H1 (cell line): ENCODE measurements at regions not wholly inside any gene's neighbourhood (a gene's known extent, or its start where the extent isn't known, plus 50 kb on each side); places are given as distances from the start of the nearest gene placed in this dataset.

Experiments used
- BRCA1 ChIP-seq: IDR thresholded peaks from 2 replicates; pipeline ENCODE4 v1.6.1; 2012; ENCODE audit warnings: low read depth, low read length, improper control_type of control experiment
- EZH2 ChIP-seq: fragments of 200-600 bp; sonication (generic); IDR thresholded peaks from 2 replicates; pipeline ENCODE4 v1.7.1; 2012; ENCODE audit warnings: low read depth, mild to moderate bottlenecking, moderate library complexity, low read length, inconsistent platforms; ENCODE audit not compliant: severe bottlenecking
- KDM4A ChIP-seq: IDR thresholded peaks from one replicate; pipeline ENCODE4 v1.7.1; 2012; ENCODE audit warnings: low read depth, mild to moderate bottlenecking, moderate library complexity, low read length, inconsistent platforms; ENCODE audit not compliant: severe bottlenecking
- PHF8 ChIP-seq: fragments of 200-600 bp; sonication (generic); conservative IDR thresholded peaks from 2 replicates; pipeline ENCODE4 v1.7.1; 2012; ENCODE audit warnings: low read depth, mild to moderate bottlenecking, inconsistent platforms, low read length, moderate library complexity
- POLR2AphosphoS5 ChIP-seq: IDR thresholded peaks from 2 replicates; pipeline ENCODE4 v1.6.1; 2011; ENCODE audit warnings: low read depth, low read length
- SIN3A ChIP-seq, 2 experiments: IDR thresholded peaks in 1 of 2; conservative IDR thresholded peaks in 1 of 2; 2 replicates each; pipeline ENCODE4 v1.6.1; 2011 to 2012; ENCODE audit warnings: low read length in 2 of 2, improper control_type of control experiment in 1 of 2, low read depth in 1 of 2, mild to moderate bottlenecking in 1 of 2
- SIRT6 ChIP-seq: IDR thresholded peaks from one replicate; pipeline ENCODE4 v1.7.1; 2012; ENCODE audit warnings: low read length, inconsistent platforms
- TAF7 ChIP-seq: optimal IDR thresholded peaks from 2 replicates; pipeline ENCODE3; 2011; ENCODE audit warnings: low read depth, mild to moderate bottlenecking, inconsistent platforms, low read length, moderate library complexity, borderline replicate concordance
- TBP ChIP-seq: IDR thresholded peaks from 2 replicates; pipeline ENCODE4 v1.6.1; 2011; ENCODE audit warnings: low read depth, low read length, improper control_type of control experiment
- ZNF274 ChIP-seq: IDR thresholded peaks from 2 replicates; pipeline ENCODE4 v1.7.0; 2012; ENCODE audit warnings: low read length, borderline replicate concordance; ENCODE audit errors: extremely low read depth
- TF ChIP-seq, protein P1 (sequence below), 3 experiments: IDR thresholded peaks; 1 replicate in 2 of 3; 2 replicates in 1 of 3; pipeline versions ENCODE4 v1.5.1 to v1.6.1; 2011; ENCODE audit warnings: low read length in 3 of 3, mild to moderate bottlenecking in 3 of 3, inconsistent platforms in 2 of 3, low read depth in 1 of 3, moderate library complexity in 1 of 3; ENCODE audit not compliant: insufficient read depth in 1 of 3; ENCODE audit errors: control extremely low read depth in 1 of 3
- TF ChIP-seq, protein P2 (sequence below): IDR thresholded peaks from 2 replicates; pipeline ENCODE4 v1.6.1; 2011; ENCODE audit warnings: low read depth, mild to moderate bottlenecking, low read length; ENCODE audit not compliant: insufficient read depth

DNA sequence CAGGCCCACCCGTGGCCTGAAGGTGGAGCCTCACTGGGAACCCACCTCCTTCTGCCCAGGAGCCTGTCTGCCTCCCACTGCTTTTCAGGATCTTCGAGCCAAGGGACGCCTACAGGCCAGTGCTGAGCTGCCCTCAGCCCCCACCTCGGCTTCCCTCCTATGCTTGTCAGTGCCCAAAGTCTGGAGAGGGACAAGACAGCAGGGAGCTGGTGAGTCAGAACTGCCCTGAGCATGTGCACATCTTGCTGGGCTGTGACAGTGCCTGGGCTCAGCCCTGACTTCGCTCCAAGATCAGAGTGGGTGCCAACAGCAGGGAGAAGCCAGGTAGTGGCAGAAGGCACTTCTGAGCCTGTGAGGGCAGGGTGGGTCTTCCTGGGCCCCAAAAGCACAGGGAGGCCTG, 286.8 kb downstream of the AEBP2 start:
- no peak for TF ChIP-seq TAF7
- TF ChIP-seq, protein P1, sequence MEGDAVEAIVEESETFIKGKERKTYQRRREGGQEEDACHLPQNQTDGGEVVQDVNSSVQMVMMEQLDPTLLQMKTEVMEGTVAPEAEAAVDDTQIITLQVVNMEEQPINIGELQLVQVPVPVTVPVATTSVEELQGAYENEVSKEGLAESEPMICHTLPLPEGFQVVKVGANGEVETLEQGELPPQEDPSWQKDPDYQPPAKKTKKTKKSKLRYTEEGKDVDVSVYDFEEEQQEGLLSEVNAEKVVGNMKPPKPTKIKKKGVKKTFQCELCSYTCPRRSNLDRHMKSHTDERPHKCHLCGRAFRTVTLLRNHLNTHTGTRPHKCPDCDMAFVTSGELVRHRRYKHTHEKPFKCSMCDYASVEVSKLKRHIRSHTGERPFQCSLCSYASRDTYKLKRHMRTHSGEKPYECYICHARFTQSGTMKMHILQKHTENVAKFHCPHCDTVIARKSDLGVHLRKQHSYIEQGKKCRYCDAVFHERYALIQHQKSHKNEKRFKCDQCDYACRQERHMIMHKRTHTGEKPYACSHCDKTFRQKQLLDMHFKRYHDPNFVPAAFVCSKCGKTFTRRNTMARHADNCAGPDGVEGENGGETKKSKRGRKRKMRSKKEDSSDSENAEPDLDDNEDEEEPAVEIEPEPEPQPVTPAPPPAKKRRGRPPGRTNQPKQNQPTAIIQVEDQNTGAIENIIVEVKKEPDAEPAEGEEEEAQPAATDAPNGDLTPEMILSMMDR (IDR thresholded peaks at IDR 0.05; ENCODE audit: control extremely low read depth in 1 of 3, insufficient read depth in 1 of 3, low read depth in 1 of 3, low read length in 3 of 3) = no peak
- TF ChIP-seq SIN3A (conservative IDR thresholded peaks at IDR 0.05 in 1 of 2, IDR thresholded peaks at IDR 0.05 in 1 of 2; ENCODE audit: low read depth in 1 of 2, low read length in 2 of 2) = no peak
- TF ChIP-seq, protein P2, sequence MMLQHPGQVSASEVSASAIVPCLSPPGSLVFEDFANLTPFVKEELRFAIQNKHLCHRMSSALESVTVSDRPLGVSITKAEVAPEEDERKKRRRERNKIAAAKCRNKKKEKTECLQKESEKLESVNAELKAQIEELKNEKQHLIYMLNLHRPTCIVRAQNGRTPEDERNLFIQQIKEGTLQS = no peak
- no peak for TF ChIP-seq TBP
- no peak for TF ChIP-seq ZNF274
- no peak for TF ChIP-seq BRCA1
- TF ChIP-seq EZH2 = no peak
- TF ChIP-seq POLR2AphosphoS5 = no peak
- TF ChIP-seq SIRT6 = no peak
- TF ChIP-seq KDM4A = no peak
- no peak for TF ChIP-seq PHF8
